GM12891 (cell line): ENCODE measurements at regions not wholly inside any gene's neighbourhood (a gene's known extent, or its start where the extent isn't known, plus 50 kb on each side); places are given as distances from the start of the nearest gene placed in this dataset.
"Not testable (repeated sequence)": the region's sequence is repeated elsewhere in the genome, so short reads cannot be mapped to it uniquely, and the experiment has no call there.

Experiments
- PAX5 ChIP-seq: IDR thresholded peaks from 2 replicates; pipeline ENCODE4 v1.6.1; 2011; ENCODE audit warnings: low read length, moderate library complexity, mild to moderate bottlenecking; ENCODE audit not compliant: insufficient read depth, severe bottlenecking
- POLR2A ChIP-seq: IDR thresholded peaks from 2 replicates; pipeline ENCODE4 v1.6.1; 2011; ENCODE audit warnings: low read depth, low read length, control low read depth
- POLR2AphosphoS5 ChIP-seq: IDR thresholded peaks from 2 replicates; pipeline ENCODE4 v1.6.1; 2011; ENCODE audit warnings: low read depth, low read length, control low read depth
- POU2F2 ChIP-seq: IDR thresholded peaks from 2 replicates; pipeline ENCODE4 v1.6.1; 2011; ENCODE audit warnings: low read depth, mild to moderate bottlenecking, control low read depth, low read length, moderate library complexity
- SPI1 ChIP-seq: IDR thresholded peaks from 2 replicates; pipeline ENCODE4 v1.6.1; 2011; ENCODE audit warnings: low read depth, low read length, control low read depth
- TAF1 ChIP-seq: IDR thresholded peaks from 2 replicates; pipeline ENCODE4 v1.6.1; 2011; ENCODE audit warnings: low read depth, low read length, control low read depth

DNA sequence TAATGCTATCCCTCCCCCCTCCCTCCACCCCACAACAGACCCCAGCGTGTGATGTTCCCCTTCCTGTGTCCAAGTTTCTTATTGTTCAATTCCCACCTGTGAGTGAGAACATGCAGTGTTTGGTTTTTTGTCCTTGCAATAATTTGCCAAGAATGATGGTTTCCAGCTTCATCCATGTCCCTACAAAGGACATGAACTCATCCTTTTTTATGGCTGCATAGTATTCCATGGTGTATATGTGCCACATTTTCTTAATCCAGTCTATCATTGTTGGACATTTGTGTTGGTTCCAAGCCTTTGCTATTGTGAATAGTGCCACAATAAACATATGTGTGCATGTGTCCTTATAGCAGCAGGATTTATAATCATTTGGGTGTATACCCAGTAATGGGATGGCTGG lies 176.3 kb upstream of the MAGEE2 start:
- not testable (repeated sequence) for TF ChIP-seq POLR2A, POLR2AphosphoS5, TAF1, SPI1, PAX5, POU2F2
